ENCODE measurements at regions not wholly inside any gene's neighbourhood (a gene's known extent, or its start where the extent isn't known, plus 50 kb on each side); places are given as distances from the start of the nearest gene placed in this dataset.

DNA sequence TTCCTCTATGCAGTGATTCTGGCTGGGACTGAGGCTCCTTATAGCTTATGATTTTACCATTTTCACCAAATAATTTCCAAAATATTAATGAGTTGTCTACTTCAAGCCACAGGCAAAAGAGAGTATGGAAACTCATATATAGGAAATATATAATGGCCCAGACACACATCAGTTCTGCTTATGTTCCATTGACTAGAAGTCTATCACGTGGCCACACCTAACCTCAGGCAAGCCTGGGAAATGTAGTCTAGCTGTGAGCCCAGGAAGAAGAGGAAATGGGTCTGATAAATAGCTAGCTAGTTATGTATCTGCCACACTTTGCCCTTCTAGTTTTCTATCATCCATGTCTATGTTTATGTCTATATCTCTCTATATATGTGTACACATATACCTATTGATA is 195.1 kb downstream of the OTOL1 start:
- TF ChIP-seq, protein P1, sequence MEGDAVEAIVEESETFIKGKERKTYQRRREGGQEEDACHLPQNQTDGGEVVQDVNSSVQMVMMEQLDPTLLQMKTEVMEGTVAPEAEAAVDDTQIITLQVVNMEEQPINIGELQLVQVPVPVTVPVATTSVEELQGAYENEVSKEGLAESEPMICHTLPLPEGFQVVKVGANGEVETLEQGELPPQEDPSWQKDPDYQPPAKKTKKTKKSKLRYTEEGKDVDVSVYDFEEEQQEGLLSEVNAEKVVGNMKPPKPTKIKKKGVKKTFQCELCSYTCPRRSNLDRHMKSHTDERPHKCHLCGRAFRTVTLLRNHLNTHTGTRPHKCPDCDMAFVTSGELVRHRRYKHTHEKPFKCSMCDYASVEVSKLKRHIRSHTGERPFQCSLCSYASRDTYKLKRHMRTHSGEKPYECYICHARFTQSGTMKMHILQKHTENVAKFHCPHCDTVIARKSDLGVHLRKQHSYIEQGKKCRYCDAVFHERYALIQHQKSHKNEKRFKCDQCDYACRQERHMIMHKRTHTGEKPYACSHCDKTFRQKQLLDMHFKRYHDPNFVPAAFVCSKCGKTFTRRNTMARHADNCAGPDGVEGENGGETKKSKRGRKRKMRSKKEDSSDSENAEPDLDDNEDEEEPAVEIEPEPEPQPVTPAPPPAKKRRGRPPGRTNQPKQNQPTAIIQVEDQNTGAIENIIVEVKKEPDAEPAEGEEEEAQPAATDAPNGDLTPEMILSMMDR (conservative IDR thresholded peaks at IDR 0.05; ENCODE audit: low read length): no peak
- TF ChIP-seq EZH2phosphoT487 (IDR thresholded peaks at IDR 0.05; ENCODE audit: borderline replicate concordance): no peak

Data from Loucy (cell line).